ENCODE measurements at regions not wholly inside any gene's neighbourhood (a gene's known extent, or its start where the extent isn't known, plus 50 kb on each side); places are given as distances from the start of the nearest gene placed in this dataset.
A peak's percentile ranks its signal among the peaks of the same experiment; 100 is the strongest.

- no peak for DNase-seq
Measured at GRCh38 chr6:165872811-165873210, 209.8 kb upstream of the PDE10A start.

- DNase-seq, result no peak
Measured at GRCh38 chr6:165872311-165872710, 209.3 kb upstream of the PDE10A start.

DNA sequence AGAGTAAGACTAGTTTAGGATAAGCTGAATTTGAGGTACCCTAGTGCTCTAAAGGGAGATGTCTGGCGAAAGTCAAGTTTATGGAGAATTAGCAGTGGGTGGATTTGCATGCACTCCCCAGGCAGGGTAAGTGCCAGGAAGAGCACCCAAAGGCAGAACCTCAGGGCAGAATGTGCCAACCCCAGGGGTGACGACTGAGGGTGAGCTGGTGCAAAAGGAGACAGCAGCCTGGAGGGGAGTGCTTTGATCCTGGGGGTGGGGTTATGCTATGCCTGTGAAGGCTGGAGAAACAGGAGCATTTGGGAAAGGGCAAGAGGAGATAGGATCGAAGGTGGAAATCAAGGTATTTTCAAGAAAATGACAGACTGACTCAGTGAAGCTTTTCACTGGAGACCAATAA is 208.5 kb upstream of the PDE10A start:
- DNase-seq, result no peak

GRCh38 chr6:165869526-165869925 is 206.5 kb upstream of the PDE10A start:
- DNase-seq, result no peak

DNA sequence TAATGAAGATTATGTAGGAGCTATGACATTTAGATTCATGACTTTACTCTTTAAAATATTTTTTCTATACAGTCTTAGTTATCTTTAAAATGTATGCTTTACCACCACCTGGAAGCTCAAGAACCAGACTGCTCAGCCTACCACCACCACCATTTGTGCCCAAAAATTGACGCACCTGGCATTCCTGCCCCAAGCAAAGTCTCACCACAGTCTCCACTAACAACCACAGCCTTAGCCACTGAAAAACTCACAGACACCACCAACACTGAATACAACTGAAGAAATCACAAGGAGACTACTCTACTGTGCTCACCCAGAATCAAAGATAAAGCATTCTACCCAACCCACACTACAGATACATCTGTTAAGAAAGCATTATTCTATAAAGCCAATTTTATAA is 201.9 kb upstream of the PDE10A start:
- DNase-seq, result no peak

DNA sequence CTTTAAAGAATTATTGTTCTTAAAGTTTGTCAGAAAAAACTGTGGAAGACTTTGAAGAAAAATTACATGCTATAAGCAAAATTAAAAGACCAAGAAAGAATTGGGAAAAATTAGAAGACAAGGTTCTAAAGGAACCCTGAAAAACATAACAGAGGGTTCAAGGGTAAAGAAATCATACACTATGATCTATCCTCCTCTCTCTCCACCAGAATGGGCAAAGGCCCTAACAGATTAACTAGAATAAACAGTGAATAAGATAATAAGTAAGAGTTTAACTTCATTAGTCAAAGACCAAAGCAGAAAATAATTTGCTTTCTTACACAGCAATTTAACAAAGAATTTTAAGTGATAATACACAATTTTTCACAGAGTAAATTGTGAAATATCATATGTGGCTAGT is 201.2 kb upstream of the PDE10A start:
- no peak for DNase-seq

DNA sequence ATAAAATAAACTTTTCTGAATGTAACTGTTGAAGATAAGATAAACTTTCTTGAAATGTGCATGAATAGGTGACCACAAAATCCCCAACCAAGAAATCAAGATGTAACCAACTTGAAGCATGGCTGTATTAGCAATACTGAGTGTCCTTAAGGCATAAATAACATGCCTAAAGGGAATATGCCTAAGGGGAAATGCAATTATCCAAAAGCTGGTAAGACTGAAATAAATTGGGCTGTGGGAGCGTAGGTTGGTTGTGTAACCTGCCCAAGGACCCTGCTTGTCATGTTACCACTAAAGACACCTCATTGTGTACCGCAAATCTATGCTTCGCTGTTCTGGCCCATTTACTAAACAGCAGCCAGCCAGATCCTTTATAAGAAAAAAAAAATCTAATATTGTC is 200.8 kb upstream of the PDE10A start:
- DNase-seq, result no peak

- no peak for DNase-seq
Measured at GRCh38 chr6:165862813-165863212, 199.8 kb upstream of the PDE10A start.

GRCh38 chr6:165861226-165861625 is 198.2 kb upstream of the PDE10A start:
- DNase-seq, result no peak

- no peak for DNase-seq
Measured at GRCh38 chr6:165858586-165858985, 195.5 kb upstream of the PDE10A start.

DNA sequence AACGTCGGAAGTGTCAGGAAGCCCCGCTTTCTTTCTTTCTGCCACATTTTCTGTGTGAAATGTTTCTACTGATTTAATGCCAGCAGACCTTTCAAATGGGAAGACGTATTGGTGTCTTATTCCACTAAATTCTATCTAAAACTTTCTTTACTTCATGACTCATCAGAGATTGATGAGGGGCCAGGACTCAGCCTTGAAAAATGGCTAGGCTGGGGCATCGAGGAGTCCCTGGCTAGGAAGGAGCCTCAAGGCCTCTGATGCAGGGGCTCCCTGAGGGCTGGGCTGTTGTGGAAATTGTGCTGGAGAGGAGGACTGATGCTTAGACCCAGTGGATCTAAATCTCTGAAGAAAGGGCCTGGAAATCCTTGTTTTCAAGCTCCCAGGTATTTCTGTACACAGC is 192.8 kb upstream of the PDE10A start:
- DNase-seq, result no peak

DNA sequence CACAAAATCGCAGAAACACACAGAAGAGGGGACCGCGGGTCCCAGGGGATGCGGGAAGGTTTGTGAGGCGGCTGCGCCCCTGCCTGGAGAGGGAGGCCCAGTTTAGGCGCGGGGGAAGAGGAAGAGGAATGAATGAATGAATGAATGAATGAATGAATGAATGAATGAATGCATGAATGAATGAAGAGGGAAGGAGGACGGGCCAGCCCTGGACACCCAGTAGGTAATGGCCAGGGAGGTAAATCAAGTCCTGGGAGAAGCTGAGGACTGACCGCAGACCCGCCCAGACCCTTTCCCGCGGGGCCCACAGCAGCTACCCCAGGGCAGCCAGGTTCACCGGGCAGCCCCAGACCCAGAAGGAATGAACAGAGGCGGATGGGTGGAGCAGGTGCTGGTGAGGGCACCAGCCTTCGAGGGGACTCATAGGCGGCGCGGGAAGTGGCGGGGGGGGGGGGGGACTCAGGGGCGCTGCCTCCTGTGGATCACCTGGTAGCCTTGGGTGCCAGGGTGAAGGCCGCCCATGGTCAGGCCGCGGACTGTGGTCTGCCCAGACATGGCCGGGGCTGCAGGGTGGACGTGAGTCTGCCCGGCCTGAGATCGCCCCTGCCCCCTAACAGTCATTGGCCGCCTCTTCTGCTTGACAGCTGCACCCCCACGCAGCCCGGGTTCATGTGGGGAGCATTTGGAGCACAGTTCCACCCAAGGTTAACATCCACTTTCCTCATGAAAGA is 192.0 kb upstream of the PDE10A start:
- no peak for DNase-seq

GRCh38 chr6:165854061-165854862 is 191.2 kb upstream of the PDE10A start:
- no peak for DNase-seq

DNA sequence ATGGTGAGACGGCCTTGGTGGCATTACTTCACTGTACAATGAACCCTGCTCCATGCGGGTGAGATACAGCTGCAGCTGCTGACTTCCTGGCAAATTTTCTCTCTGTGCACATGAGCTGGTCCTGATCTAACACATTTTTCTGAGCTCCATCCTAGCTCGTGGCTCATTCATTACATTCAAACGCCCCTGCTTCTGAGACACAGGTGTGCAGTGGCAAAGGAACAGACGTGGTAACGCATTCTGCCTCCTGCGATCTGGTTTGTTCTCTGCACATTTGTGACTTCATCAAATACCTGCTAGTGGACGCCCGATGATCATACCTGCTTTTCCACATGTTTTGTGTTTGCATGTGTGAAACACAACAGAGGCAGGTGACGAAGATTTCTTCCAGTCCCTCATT is 189.6 kb upstream of the PDE10A start:
- no peak for DNase-seq

- peak in 1 of 2 experiments; percentile 60 for DNase-seq
Measured at GRCh38 chr6:165850434-165851019, 187.5 kb upstream of the PDE10A start.

GRCh38 chr6:165849534-165850430 is 186.7 kb upstream of the PDE10A start:
- DNase-seq, result peak in 1 of 2 experiments; percentile 46

DNA sequence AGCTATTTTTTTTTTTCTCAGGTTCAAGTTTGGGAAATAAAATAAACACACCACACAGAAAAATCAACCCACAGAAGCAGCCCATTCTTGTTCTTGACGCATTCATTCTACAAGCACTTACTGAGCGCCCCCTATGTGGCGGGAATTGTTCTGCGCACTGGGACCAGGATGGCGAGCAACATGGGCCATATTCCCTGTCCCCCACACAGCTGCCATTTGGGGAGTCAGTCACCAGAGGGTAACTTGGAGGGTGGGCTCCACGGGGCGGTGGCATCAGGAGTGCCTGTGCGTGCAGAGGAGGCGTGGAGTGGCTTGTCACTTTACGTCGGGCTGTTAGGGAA is 185.0 kb upstream of the PDE10A start:
- no peak for DNase-seq

DNA sequence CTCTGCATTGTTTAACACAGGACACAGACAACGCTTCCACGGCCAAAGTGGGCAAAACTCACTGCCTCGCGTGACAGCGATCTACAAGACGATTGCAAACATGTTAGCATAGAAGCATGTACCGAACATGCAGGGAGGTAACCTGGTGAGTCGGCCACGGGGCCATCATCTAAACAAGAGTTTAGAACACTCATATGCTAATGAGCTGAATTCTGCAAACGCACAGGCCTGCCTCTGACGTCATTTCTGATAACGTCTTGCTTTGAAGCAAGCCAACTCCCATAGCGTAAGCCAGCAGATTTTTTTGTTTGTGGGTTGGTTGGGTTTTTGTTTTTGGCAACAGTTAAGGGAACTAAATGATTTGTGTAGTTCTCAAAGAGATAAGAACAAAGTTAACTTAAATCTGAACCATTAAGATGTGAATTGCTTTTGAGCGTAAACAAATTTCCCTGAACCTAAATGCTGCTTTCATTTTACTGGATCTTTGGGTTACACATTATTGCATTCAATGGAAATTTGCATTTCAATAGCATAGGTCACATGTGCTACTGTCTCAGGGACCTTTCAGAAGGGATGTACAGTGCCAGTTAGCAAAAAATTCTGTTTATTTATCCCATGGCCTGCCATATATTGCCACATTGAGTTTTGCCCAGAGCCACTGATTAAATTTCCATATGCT is 184.5 kb upstream of the PDE10A start:
- no peak for DNase-seq

GRCh38 chr6:165846123-165846966 is 183.3 kb upstream of the PDE10A start:
- no peak for DNase-seq

GRCh38 chr6:165845493-165845892 is 182.5 kb upstream of the PDE10A start:
- DNase-seq, result no peak

DNA sequence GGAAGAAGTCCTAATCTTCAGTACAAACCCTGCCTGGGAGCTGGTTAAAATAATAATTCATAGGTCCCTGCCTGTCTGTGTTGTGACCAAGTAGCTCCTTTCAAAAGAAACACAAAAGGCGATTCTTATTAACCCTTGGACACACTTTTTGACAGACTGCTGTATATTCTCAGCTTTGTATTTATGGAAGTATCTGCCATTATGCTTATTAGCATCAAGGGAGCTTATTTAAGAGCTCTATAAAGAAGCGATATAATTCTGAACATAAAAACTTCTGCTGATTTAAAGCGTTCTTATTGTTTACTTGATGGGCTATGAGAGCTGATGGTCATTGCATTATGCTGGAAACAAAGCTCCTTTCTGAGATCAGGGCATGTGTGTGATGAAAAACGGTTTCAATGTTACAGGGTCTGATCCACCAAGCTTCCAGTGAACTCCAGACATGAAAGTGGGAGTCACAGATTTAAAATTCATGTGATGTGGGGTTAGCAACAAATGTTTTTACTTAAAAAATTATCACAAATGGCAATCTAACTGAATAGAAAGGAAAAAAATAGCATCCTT is 181.8 kb upstream of the PDE10A start:
- DNase-seq, result no peak

Data from cerebellar nuclear complex (tissue), 1 donor.